Retinal pigment epithelial cell (primary cell): ENCODE measurements at regions not wholly inside any gene's neighbourhood (a gene's known extent, or its start where the extent isn't known, plus 50 kb on each side); places are given as distances from the start of the nearest gene placed in this dataset.

ENCODE experiments used
- DNase-seq: peaks from one replicate; pipeline ENCODE4 v3.0.0-alpha.2; 2010; ENCODE audit warnings: low read depth
- H3K4me3 ChIP-seq: 2 replicates; pipeline ENCODE4 v1.5.1; 2011; ENCODE audit warnings: mild to moderate bottlenecking, low read length, control low read depth, moderate library complexity
- CTCF ChIP-seq: conservative IDR thresholded peaks from 2 replicates; pipeline ENCODE4 v1.5.1; 2011; ENCODE audit warnings: low read depth, low read length, control low read depth, inconsistent platforms

DNA sequence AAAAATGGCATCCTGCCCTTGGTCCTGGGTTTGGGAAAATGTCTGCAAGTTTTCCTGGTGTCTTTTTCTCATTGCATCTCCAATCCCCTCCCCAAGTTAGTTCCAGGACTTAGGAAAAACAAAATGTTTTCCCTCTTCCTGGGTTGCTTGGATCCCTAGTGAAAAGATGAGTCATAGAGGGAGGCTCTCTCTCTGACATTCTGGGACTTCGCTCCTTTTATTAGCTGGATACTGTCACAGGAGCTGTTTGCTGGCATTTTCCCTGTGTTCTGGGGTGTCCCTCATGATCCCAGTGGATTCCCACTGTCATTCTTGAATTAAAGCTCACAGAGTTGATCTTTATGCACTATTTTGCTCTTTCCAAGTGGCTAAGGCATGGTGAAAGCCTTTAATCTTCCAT lies 316.4 kb upstream of the MBL2 start:
- no peak for TF ChIP-seq CTCF
- no peak overlapping the region for H3K4me3 ChIP-seq

DNA sequence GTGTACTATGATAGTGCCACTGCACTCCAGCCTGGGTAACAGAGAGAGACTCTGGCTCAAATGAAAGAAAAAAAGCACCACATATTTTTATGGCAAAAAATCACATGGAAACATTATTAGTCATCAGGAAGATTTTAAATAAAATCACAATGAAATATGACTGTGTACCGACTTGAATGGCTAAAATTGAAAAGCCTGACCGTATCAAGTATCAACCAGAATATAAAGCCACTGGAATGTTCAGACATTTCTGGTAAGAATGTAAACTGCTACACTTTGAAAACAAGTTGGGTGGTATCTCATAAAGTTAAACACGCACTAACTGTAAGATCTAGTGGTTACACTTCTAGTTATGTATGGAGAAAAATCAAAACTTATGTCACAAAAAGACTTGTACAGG lies 306.7 kb upstream of the MBL2 start:
- no peak for DNase-seq
- no peak for TF ChIP-seq CTCF
- H3K4me3 ChIP-seq: no peak overlapping the region

More for the DNA sequence above, 316.4 kb upstream of the MBL2 start:
- no peak for DNase-seq

- DNase-seq: no peak
- TF ChIP-seq CTCF: no peak
- no peak overlapping the region for H3K4me3 ChIP-seq
Observed at GRCh38 chr10:53076948-53077347, 304.4 kb upstream of the MBL2 start.

DNA sequence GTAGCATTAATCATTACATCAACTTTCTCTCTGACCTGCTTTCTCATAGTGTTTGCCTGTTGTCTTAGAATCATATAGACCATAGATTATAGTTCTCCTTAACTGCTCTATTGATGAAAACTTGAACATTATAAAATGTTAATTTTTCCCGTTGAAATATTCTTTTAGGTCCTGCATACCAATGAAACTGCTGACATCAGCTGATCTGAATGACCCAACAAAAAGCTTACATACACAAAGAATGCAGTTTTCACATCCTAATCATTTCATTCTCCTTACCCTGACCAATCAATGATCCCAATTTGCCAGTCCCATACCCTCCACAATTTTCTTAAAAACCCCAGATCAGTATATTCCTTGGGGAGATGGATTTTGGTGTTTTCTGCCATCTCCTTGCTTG lies 302.9 kb upstream of the MBL2 start:
- no peak for TF ChIP-seq CTCF
- no peak for DNase-seq
- no peak overlapping the region for H3K4me3 ChIP-seq

DNA sequence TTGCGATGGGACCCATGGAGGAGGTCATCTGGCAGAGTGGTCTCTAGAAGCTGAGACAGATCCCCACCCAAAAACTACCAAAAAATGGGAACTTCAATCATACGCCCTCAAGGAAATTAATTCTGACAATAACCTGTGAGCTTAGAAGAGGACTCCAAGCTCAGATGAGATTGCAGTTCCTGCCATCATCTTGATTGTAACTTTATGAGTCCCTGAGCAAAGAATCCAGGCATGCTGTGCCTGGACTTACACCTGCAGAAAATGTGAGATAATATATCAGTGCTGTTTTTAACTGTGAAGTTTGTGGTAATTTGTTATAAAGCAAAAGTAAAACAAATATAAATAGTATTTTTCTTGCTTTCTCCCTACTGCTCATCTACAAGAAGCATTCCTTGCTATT lies 299.6 kb upstream of the MBL2 start:
- no peak for TF ChIP-seq CTCF
- DNase-seq: no peak
- no peak overlapping the region for H3K4me3 ChIP-seq

- no peak for TF ChIP-seq CTCF
- no peak overlapping the region for H3K4me3 ChIP-seq
- DNase-seq: no peak
Observed at GRCh38 chr10:53071505-53072125, 299.0 kb upstream of the MBL2 start.

- no peak for TF ChIP-seq CTCF
- DNase-seq: no peak
- H3K4me3 ChIP-seq: no peak overlapping the region
Observed at GRCh38 chr10:53069013-53069412, 296.4 kb upstream of the MBL2 start.
